SK-N-SH (cell line): ENCODE measurements at regions not wholly inside any gene's neighbourhood (a gene's known extent, or its start where the extent isn't known, plus 50 kb on each side); places are given as distances from the start of the nearest gene placed in this dataset.

Experiments used
- CTCF ChIP-seq: fragments of 200-600 bp; sonication (generic); IDR thresholded peaks from 2 replicates; pipeline ENCODE4 v1.6.1; 2017; ENCODE audit warnings: antibody characterized with exemption, mild to moderate bottlenecking, moderate library complexity
- EP300 ChIP-seq, 2 experiments: IDR thresholded peaks; 2 replicates each; pipeline versions ENCODE4 v1.4.0 to v1.6.1; 2012; ENCODE audit warnings: borderline replicate concordance in 1 of 2, low read depth in 1 of 2, low read length in 1 of 2
- FOXM1 ChIP-seq: IDR thresholded peaks from 2 replicates; pipeline ENCODE4 v1.4.0; 2012; ENCODE audit warnings: low read depth, mild to moderate bottlenecking
- GATA2 ChIP-seq: sonication (generic); formaldehyde crosslinking; IDR thresholded peaks from 2 replicates; pipeline ENCODE4 v1.5.0; 2020; ENCODE audit warnings: mild to moderate bottlenecking, missing genetic modification reagents
- JUND ChIP-seq: IDR thresholded peaks from 2 replicates; pipeline ENCODE4 v1.4.0; 2012
- MAX ChIP-seq: IDR thresholded peaks from 2 replicates; pipeline ENCODE4 v1.4.0; 2012; ENCODE audit warnings: low read depth
- PBX3 ChIP-seq: IDR thresholded peaks from 2 replicates; pipeline ENCODE4; 2012
- POLR2AphosphoS5 ChIP-seq: IDR thresholded peaks from 2 replicates; pipeline ENCODE4 v1.6.1; 2012; ENCODE audit warnings: low read depth, low read length
- RFX5 ChIP-seq: IDR thresholded peaks from 2 replicates; pipeline ENCODE4 v1.6.1; 2012; ENCODE audit warnings: mild to moderate bottlenecking, improper control_type of control experiment, low read length
- TAF1 ChIP-seq: IDR thresholded peaks from 2 replicates; pipeline ENCODE4 v1.6.1; 2012; ENCODE audit warnings: low read depth, mild to moderate bottlenecking, low read length, moderate library complexity, borderline replicate concordance

GRCh38 chr15:35179739-35180138 is 94.6 kb upstream of the NANOGP8 start:
- TF ChIP-seq PBX3 (no peak), CTCF (no peak), FOXM1 (no peak), POLR2AphosphoS5 (no peak), TAF1 (no peak), MAX (no peak), EP300 (IDR thresholded peaks at IDR 0.05; ENCODE audit: borderline replicate concordance in 1 of 2, low read depth in 1 of 2, low read length in 1 of 2) (no peak), RFX5 (no peak), GATA2 (no peak), JUND (no peak)
